Body of pancreas (tissue), 4 donors: ENCODE measurements at regions not wholly inside any gene's neighbourhood (a gene's known extent, or its start where the extent isn't known, plus 50 kb on each side); places are given as distances from the start of the nearest gene placed in this dataset.

Experiments used
- POLR2A ChIP-seq, 3 donors: fragments of 450-650 bp; IDR thresholded peaks; one replicate each; pipeline ENCODE4 v1.6.1; 2016; ENCODE audit warnings: antibody characterized with exemption in 3 of 3, mild to moderate bottlenecking in 2 of 3
- TF ChIP-seq, protein P1 (sequence below), 7 experiments: fragments of 450-650 bp in 4 of 7; fragments of 200-600 bp in 3 of 7; sonication (generic) in 3 of 7; IDR thresholded peaks; one replicate each; pipeline ENCODE4 v1.5.1; 2016 to 2019; ENCODE audit warnings: antibody characterized with exemption in 7 of 7

DNA sequence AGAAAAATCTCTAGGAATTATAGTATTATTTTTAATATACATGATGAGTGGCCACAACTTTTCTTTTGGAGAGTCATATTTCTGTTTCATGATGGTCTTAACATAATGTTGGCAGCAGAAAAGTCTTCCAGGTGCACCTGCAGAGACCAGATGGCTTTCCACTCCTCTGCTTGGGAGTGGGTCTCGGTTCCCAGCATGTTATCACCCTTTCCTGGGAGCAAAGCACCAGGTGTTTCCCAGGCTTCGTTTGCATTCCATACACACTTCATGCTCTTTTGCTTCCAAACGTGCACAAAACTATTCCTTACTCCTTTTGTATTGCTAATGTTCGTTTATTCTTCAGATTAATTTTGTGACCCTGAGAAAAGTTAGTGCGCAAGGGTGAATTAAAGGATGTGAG is 305.2 kb downstream of the CDH2 start:
- TF ChIP-seq, protein P1, sequence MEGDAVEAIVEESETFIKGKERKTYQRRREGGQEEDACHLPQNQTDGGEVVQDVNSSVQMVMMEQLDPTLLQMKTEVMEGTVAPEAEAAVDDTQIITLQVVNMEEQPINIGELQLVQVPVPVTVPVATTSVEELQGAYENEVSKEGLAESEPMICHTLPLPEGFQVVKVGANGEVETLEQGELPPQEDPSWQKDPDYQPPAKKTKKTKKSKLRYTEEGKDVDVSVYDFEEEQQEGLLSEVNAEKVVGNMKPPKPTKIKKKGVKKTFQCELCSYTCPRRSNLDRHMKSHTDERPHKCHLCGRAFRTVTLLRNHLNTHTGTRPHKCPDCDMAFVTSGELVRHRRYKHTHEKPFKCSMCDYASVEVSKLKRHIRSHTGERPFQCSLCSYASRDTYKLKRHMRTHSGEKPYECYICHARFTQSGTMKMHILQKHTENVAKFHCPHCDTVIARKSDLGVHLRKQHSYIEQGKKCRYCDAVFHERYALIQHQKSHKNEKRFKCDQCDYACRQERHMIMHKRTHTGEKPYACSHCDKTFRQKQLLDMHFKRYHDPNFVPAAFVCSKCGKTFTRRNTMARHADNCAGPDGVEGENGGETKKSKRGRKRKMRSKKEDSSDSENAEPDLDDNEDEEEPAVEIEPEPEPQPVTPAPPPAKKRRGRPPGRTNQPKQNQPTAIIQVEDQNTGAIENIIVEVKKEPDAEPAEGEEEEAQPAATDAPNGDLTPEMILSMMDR (IDR thresholded peaks at IDR 0.05): no peak
- TF ChIP-seq POLR2A (IDR thresholded peaks at IDR 0.05): no peak
